Gastroesophageal sphincter (tissue), 3 donors: ENCODE measurements at regions not wholly inside any gene's neighbourhood (a gene's known extent, or its start where the extent isn't known, plus 50 kb on each side); places are given as distances from the start of the nearest gene placed in this dataset.

Experiments
- EP300 ChIP-seq: sonication (generic); formaldehyde crosslinking; IDR thresholded peaks from one replicate; pipeline ENCODE4 v1.6.1; 2017; ENCODE audit warnings: antibody characterized with exemption, mild to moderate bottlenecking
- POLR2A ChIP-seq, 2 donors: fragments of 450-650 bp; IDR thresholded peaks; one replicate each; pipeline ENCODE4 v1.6.1; 2017; ENCODE audit warnings: antibody characterized with exemption in 2 of 2, mild to moderate bottlenecking in 2 of 2, moderate library complexity in 1 of 2
- POLR2AphosphoS5 ChIP-seq: sonication (generic); formaldehyde crosslinking; IDR thresholded peaks from one replicate; pipeline ENCODE4 v1.6.1; 2017; ENCODE audit warnings: antibody characterized with exemption
- TF ChIP-seq, protein P1 (sequence below), 4 experiments: fragments of 200-600 bp in 2 of 4; fragments of 450-650 bp in 2 of 4; sonication (generic) in 1 of 4; IDR thresholded peaks; one replicate each; pipeline ENCODE4 v1.5.1; 2017 to 2019; ENCODE audit warnings: antibody characterized with exemption in 4 of 4, mild to moderate bottlenecking in 2 of 4, moderate library complexity in 2 of 4

- TF ChIP-seq, protein P1, sequence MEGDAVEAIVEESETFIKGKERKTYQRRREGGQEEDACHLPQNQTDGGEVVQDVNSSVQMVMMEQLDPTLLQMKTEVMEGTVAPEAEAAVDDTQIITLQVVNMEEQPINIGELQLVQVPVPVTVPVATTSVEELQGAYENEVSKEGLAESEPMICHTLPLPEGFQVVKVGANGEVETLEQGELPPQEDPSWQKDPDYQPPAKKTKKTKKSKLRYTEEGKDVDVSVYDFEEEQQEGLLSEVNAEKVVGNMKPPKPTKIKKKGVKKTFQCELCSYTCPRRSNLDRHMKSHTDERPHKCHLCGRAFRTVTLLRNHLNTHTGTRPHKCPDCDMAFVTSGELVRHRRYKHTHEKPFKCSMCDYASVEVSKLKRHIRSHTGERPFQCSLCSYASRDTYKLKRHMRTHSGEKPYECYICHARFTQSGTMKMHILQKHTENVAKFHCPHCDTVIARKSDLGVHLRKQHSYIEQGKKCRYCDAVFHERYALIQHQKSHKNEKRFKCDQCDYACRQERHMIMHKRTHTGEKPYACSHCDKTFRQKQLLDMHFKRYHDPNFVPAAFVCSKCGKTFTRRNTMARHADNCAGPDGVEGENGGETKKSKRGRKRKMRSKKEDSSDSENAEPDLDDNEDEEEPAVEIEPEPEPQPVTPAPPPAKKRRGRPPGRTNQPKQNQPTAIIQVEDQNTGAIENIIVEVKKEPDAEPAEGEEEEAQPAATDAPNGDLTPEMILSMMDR (IDR thresholded peaks at IDR 0.05), result no peak
- no peak for TF ChIP-seq POLR2AphosphoS5
- no peak for TF ChIP-seq POLR2A (IDR thresholded peaks at IDR 0.05)
- TF ChIP-seq EP300, result no peak
These were observed 727.1 kb downstream of the METTL15 start for GRCh38 chr11:28835317-28835716.
